IMR-90 (cell line): ENCODE measurements at regions not wholly inside any gene's neighbourhood (a gene's known extent, or its start where the extent isn't known, plus 50 kb on each side); places are given as distances from the start of the nearest gene placed in this dataset.

Experiments used
- BHLHE40 ChIP-seq: fragments of 150-350 bp; IDR thresholded peaks from 2 replicates; pipeline ENCODE4 v1.6.1; 2016; ENCODE audit warnings: mild to moderate bottlenecking, low read depth, low read length
- CEBPB ChIP-seq: IDR thresholded peaks from 2 replicates; pipeline ENCODE4 v1.6.1; 2012; ENCODE audit warnings: low read depth, low read length, improper control_type of control experiment
- FOS ChIP-seq: fragments of 150-350 bp; IDR thresholded peaks from 2 replicates; pipeline ENCODE4 v1.6.1; 2016; ENCODE audit warnings: low read depth, low read length
- MAFK ChIP-seq: IDR thresholded peaks from 2 replicates; pipeline ENCODE4 v1.6.1; 2012; ENCODE audit warnings: low read depth, low read length, improper control_type of control experiment
- MAZ ChIP-seq: IDR thresholded peaks from 2 replicates; pipeline ENCODE4 v1.6.1; 2012; ENCODE audit warnings: low read depth, mild to moderate bottlenecking, low read length, improper control_type of control experiment, moderate library complexity, borderline replicate concordance
- MXI1 ChIP-seq: IDR thresholded peaks from 2 replicates; pipeline ENCODE4 v1.6.1; 2012; ENCODE audit warnings: low read depth, mild to moderate bottlenecking, low read length, moderate library complexity, borderline replicate concordance
- POLR2A ChIP-seq: IDR thresholded peaks from 2 replicates; pipeline ENCODE4 v1.6.1; 2012; ENCODE audit warnings: mild to moderate bottlenecking, low read depth, low read length
- RAD21 ChIP-seq: IDR thresholded peaks from 2 replicates; pipeline ENCODE4 v1.6.1; 2012; ENCODE audit warnings: low read length, improper control_type of control experiment
- RFX5 ChIP-seq: IDR thresholded peaks from 2 replicates; pipeline ENCODE4 v1.8.0; 2012; ENCODE audit warnings: low read depth, mild to moderate bottlenecking, low read length, moderate library complexity
- TF ChIP-seq, protein P1 (sequence below): conservative IDR thresholded peaks from 2 replicates; pipeline ENCODE4 v1.5.1; 2012; ENCODE audit warnings: mild to moderate bottlenecking, low read depth, low read length, improper control_type of control experiment
- TF ChIP-seq, protein P2 (sequence below): fragments of 150-350 bp; IDR thresholded peaks from 2 replicates; pipeline ENCODE4 v1.6.1; 2017; ENCODE audit warnings: mild to moderate bottlenecking, antibody characterized with exemption, low read length, low read depth
- TF ChIP-seq, protein P3 (sequence below): fragments of 150-350 bp; IDR thresholded peaks from 2 replicates; pipeline ENCODE4 v1.6.1; 2016; ENCODE audit warnings: low read depth, mild to moderate bottlenecking, low read length, moderate library complexity, borderline replicate concordance

DNA sequence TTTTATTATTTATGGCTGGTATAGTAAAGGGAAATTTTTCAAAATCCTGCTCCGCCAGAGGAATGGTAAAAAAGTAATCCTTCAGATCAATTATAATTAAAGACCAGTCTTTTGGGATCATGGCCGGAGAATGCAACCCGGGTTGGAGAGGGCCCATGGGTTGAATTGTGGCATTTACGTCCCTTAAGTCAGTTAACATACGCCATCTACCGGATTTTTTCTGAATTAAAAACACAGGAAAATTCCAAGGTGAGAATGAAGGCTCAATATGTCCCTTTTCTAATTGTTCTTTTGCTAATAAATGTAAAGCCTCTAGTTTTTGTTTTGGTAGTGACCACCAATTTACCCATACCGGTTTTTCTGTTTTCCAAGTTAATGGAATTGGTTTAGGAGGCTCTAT, 602.8 kb downstream of the ALG10 start:
- TF ChIP-seq POLR2A (no peak), RFX5 (no peak), MXI1 (no peak), CEBPB (no peak), RAD21 (no peak), MAZ (no peak), BHLHE40 (no peak), MAFK (no peak), FOS (no peak)
- TF ChIP-seq, protein P1, sequence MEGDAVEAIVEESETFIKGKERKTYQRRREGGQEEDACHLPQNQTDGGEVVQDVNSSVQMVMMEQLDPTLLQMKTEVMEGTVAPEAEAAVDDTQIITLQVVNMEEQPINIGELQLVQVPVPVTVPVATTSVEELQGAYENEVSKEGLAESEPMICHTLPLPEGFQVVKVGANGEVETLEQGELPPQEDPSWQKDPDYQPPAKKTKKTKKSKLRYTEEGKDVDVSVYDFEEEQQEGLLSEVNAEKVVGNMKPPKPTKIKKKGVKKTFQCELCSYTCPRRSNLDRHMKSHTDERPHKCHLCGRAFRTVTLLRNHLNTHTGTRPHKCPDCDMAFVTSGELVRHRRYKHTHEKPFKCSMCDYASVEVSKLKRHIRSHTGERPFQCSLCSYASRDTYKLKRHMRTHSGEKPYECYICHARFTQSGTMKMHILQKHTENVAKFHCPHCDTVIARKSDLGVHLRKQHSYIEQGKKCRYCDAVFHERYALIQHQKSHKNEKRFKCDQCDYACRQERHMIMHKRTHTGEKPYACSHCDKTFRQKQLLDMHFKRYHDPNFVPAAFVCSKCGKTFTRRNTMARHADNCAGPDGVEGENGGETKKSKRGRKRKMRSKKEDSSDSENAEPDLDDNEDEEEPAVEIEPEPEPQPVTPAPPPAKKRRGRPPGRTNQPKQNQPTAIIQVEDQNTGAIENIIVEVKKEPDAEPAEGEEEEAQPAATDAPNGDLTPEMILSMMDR, result no peak
- TF ChIP-seq, protein P2, sequence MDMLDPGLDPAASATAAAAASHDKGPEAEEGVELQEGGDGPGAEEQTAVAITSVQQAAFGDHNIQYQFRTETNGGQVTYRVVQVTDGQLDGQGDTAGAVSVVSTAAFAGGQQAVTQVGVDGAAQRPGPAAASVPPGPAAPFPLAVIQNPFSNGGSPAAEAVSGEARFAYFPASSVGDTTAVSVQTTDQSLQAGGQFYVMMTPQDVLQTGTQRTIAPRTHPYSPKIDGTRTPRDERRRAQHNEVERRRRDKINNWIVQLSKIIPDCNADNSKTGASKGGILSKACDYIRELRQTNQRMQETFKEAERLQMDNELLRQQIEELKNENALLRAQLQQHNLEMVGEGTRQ, result no peak
- TF ChIP-seq, protein P3, sequence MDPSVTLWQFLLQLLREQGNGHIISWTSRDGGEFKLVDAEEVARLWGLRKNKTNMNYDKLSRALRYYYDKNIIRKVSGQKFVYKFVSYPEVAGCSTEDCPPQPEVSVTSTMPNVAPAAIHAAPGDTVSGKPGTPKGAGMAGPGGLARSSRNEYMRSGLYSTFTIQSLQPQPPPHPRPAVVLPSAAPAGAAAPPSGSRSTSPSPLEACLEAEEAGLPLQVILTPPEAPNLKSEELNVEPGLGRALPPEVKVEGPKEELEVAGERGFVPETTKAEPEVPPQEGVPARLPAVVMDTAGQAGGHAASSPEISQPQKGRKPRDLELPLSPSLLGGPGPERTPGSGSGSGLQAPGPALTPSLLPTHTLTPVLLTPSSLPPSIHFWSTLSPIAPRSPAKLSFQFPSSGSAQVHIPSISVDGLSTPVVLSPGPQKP, result no peak
